ENCODE measurements at regions not wholly inside any gene's neighbourhood (a gene's known extent, or its start where the extent isn't known, plus 50 kb on each side); places are given as distances from the start of the nearest gene placed in this dataset.
"Not testable (repeated sequence)": the region's sequence is repeated elsewhere in the genome, so short reads cannot be mapped to it uniquely, and the experiment has no call there.

DNA sequence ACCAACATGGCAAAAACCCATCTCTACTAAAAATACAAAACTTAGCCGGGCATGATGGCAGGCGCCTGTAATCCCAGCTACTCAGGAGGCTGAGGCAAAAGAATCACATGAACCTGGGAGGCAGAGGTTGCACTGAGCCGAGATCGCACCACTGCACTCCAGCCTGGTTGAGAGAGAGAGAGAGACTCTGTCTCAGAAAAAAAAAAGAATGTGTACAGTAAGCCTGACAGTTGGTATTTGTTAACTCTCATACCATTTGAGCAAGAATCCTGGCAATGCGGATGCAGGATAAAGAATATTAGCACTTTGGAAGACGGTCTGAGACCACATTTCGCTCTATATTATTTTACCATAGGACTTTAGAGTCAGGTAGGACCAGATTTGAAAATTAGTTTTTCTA is 140.0 kb upstream of the ZNF648 start:
- TF ChIP-seq POLR2A (IDR thresholded peaks at IDR 0.05): not testable (repeated sequence)
- TF ChIP-seq, protein P1, sequence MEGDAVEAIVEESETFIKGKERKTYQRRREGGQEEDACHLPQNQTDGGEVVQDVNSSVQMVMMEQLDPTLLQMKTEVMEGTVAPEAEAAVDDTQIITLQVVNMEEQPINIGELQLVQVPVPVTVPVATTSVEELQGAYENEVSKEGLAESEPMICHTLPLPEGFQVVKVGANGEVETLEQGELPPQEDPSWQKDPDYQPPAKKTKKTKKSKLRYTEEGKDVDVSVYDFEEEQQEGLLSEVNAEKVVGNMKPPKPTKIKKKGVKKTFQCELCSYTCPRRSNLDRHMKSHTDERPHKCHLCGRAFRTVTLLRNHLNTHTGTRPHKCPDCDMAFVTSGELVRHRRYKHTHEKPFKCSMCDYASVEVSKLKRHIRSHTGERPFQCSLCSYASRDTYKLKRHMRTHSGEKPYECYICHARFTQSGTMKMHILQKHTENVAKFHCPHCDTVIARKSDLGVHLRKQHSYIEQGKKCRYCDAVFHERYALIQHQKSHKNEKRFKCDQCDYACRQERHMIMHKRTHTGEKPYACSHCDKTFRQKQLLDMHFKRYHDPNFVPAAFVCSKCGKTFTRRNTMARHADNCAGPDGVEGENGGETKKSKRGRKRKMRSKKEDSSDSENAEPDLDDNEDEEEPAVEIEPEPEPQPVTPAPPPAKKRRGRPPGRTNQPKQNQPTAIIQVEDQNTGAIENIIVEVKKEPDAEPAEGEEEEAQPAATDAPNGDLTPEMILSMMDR (IDR thresholded peaks at IDR 0.05): not testable (repeated sequence)
